ENCODE measurements at regions not wholly inside any gene's neighbourhood (a gene's known extent, or its start where the extent isn't known, plus 50 kb on each side); places are given as distances from the start of the nearest gene placed in this dataset. TPM values are rescaled to one million over a fixed set of nuclear protein-coding genes. Genes with fewer than 3 reads are reported as not detected.

- H3K27me3 ChIP-seq: no peaks in the 10 kb centered on the region
- H3K27me3 Mint-ChIP-seq (ENCODE audit: insufficient read depth, low read depth): peaks cover 3% of the 10 kb centered on the region
- H3K9me3 ChIP-seq (ENCODE audit: low read depth): no peaks in the 10 kb centered on the region
- H3K4me3 Mint-ChIP-seq: no peak overlapping the region
- H3K27ac Mint-ChIP-seq: no peak overlapping the region
- no peak overlapping the region for H3K4me3 ChIP-seq
- peaks cover 3% of the 10 kb centered on the region for H3K36me3 Mint-ChIP-seq
- H4K20me1 ChIP-seq (ENCODE audit: low read depth): no peaks in the 10 kb centered on the region
- H3K4me2 ChIP-seq: no peak overlapping the region
- no peak for DNase-seq (ENCODE audit: low spot score)
- H3K27ac ChIP-seq: no peak overlapping the region
- H3K9ac ChIP-seq: no peak overlapping the region
- H3K79me2 ChIP-seq (ENCODE audit: low read depth): no peaks in the 10 kb centered on the region
- no peaks in the 10 kb centered on the region for H3K4me1 Mint-ChIP-seq
- no peak overlapping the region for H2AFZ ChIP-seq (replicated peaks)
- no peak for TF ChIP-seq EZH2 (IDR thresholded peaks at IDR 0.05)
- TF ChIP-seq, protein P1, sequence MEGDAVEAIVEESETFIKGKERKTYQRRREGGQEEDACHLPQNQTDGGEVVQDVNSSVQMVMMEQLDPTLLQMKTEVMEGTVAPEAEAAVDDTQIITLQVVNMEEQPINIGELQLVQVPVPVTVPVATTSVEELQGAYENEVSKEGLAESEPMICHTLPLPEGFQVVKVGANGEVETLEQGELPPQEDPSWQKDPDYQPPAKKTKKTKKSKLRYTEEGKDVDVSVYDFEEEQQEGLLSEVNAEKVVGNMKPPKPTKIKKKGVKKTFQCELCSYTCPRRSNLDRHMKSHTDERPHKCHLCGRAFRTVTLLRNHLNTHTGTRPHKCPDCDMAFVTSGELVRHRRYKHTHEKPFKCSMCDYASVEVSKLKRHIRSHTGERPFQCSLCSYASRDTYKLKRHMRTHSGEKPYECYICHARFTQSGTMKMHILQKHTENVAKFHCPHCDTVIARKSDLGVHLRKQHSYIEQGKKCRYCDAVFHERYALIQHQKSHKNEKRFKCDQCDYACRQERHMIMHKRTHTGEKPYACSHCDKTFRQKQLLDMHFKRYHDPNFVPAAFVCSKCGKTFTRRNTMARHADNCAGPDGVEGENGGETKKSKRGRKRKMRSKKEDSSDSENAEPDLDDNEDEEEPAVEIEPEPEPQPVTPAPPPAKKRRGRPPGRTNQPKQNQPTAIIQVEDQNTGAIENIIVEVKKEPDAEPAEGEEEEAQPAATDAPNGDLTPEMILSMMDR (IDR thresholded peaks at IDR 0.05): no peak
- no peak for TF ChIP-seq EZH2phosphoT487 (IDR thresholded peaks at IDR 0.05)
- no peaks in the 10 kb centered on the region for H3K4me1 ChIP-seq
- H3K36me3 ChIP-seq: no peaks in the 10 kb centered on the region
- peaks cover 18% of the 10 kb centered on the region for H3K9me3 Mint-ChIP-seq
- no peaks in the 10 kb centered on the region for H3F3A ChIP-seq (ENCODE audit: low read depth)
These were observed 55.3 kb upstream of the AK4 start for GRCh38 chr1:65092691-65093090.

- no peaks in the 10 kb centered on the region for H3K27me3 ChIP-seq
- Mint-ChIP-seq H3K27ac (no peak overlapping the region), H3K4me3 (no peak overlapping the region), H3K9me3 (peaks cover 27% of the 10 kb centered on the region), H3K36me3 (peaks cover 3% of the 10 kb centered on the region), H3K4me1 (no peaks in the 10 kb centered on the region), H3K27me3 (ENCODE audit: insufficient read depth, low read depth) (peaks cover 7% of the 10 kb centered on the region)
- H3K9ac ChIP-seq: no peak overlapping the region
- no peaks in the 10 kb centered on the region for H3F3A ChIP-seq (ENCODE audit: low read depth)
- no peaks in the 10 kb centered on the region for H3K9me3 ChIP-seq (ENCODE audit: low read depth)
- H3K27ac ChIP-seq: no peak overlapping the region
- H2AFZ ChIP-seq (replicated peaks): no peak overlapping the region
- no peak for DNase-seq (ENCODE audit: low spot score)
- H3K79me2 ChIP-seq (ENCODE audit: low read depth): no peaks in the 10 kb centered on the region
- no peaks in the 10 kb centered on the region for H3K36me3 ChIP-seq
- TF ChIP-seq, protein P1 (IDR thresholded peaks at IDR 0.05): no peak
- no peak for TF ChIP-seq EZH2phosphoT487 (IDR thresholded peaks at IDR 0.05)
- no peak for TF ChIP-seq EZH2 (IDR thresholded peaks at IDR 0.05)
- H3K4me3 ChIP-seq: no peak overlapping the region
- H3K4me1 ChIP-seq: no peaks in the 10 kb centered on the region
- no peaks in the 10 kb centered on the region for H4K20me1 ChIP-seq (ENCODE audit: low read depth)
- no peak overlapping the region for H3K4me2 ChIP-seq
These were observed 50.9 kb upstream of the AK4 start for GRCh38 chr1:65097076-65097475.

MicroRNAs encoded in the stretch of these regions (microRNA counts, 767-probe panel; counts per million panel counts)
- 460 counts per million, percentile 90 among the panel's probes with 10 or more counts for microRNA hsa-miR-101-3p

Small RNA genes lying in the stretch of these regions (microRNA-seq; reads per million reads assigned to microRNA genes)
- gene MIR101-1 (not detected), gene MIR3671 (not detected)

Small RNA genes lying in the stretch of these regions (small RNA-seq; reads per million reads assigned to genes)
- gene MIR101-1: 0.25 reads per million, percentile 14 among the genes with 10 or more reads in this experiment
- not detected for gene MIR3671
- not detected for gene MRPS21P1
- not detected for gene RNU6-1176P

All from neural progenitor cell (in vitro differentiated cells).